ENCODE measurements at regions not wholly inside any gene's neighbourhood (a gene's known extent, or its start where the extent isn't known, plus 50 kb on each side); places are given as distances from the start of the nearest gene placed in this dataset.

- TF ChIP-seq, protein P1, sequence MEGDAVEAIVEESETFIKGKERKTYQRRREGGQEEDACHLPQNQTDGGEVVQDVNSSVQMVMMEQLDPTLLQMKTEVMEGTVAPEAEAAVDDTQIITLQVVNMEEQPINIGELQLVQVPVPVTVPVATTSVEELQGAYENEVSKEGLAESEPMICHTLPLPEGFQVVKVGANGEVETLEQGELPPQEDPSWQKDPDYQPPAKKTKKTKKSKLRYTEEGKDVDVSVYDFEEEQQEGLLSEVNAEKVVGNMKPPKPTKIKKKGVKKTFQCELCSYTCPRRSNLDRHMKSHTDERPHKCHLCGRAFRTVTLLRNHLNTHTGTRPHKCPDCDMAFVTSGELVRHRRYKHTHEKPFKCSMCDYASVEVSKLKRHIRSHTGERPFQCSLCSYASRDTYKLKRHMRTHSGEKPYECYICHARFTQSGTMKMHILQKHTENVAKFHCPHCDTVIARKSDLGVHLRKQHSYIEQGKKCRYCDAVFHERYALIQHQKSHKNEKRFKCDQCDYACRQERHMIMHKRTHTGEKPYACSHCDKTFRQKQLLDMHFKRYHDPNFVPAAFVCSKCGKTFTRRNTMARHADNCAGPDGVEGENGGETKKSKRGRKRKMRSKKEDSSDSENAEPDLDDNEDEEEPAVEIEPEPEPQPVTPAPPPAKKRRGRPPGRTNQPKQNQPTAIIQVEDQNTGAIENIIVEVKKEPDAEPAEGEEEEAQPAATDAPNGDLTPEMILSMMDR (conservative IDR thresholded peaks at IDR 0.05; ENCODE audit: low read depth, low read length) = no peak
- TF ChIP-seq EZH2 (IDR thresholded peaks at IDR 0.05; ENCODE audit: low read length, unreplicated experiment) = no peak
Observed at GRCh38 chr9:25119041-25119440, 559.2 kb downstream of the TUSC1 start.

All from PC-3 (cell line).